OCI-LY3 (cell line): ENCODE measurements at regions not wholly inside any gene's neighbourhood (a gene's known extent, or its start where the extent isn't known, plus 50 kb on each side); places are given as distances from the start of the nearest gene placed in this dataset.

ENCODE experiments used
- H2AFZ ChIP-seq: fragments of 200-600, 300-600 bp; shearing (Covaris generic); 2 replicates; pipeline ENCODE4 v1.6.0; 2014; ENCODE audit warnings: antibody characterized with exemption, low read depth, low read length
- H3K27ac ChIP-seq: fragments of 200-600, 300-600 bp; sonication (generic); 2 replicates; pipeline ENCODE4 v1.5.1; 2014; ENCODE audit warnings: mild to moderate bottlenecking, low read length, moderate library complexity, mixed read lengths
- H3K27me3 ChIP-seq: fragments of 200-600, 300-600 bp; sonication (generic); 2 replicates; pipeline ENCODE4 v1.6.1; 2014; ENCODE audit warnings: low read depth, low read length, mixed read lengths
- H3K36me3 ChIP-seq: fragments of 200-600, 300-600 bp; sonication (generic); replicated peaks from 2 replicates; pipeline ENCODE3; 2014; ENCODE audit warnings: low read depth, low read length, mixed read lengths
- H3K4me1 ChIP-seq: fragments of 300-600, 200-600 bp; sonication (generic); 2 replicates; pipeline ENCODE4 v1.6.1; 2014; ENCODE audit warnings: low read length, mixed read lengths
- H3K4me2 ChIP-seq: fragments of 200-600, 300-600 bp; sonication (generic); 2 replicates; pipeline ENCODE4 v1.6.1; 2014; ENCODE audit warnings: low read length, mixed read lengths
- H3K4me3 ChIP-seq: fragments of 300-600, 200-600 bp; sonication (generic); 2 replicates; pipeline ENCODE4 v1.5.1; 2014; ENCODE audit warnings: antibody characterized with exemption, mild to moderate bottlenecking, low read length, moderate library complexity
- H3K79me2 ChIP-seq: fragments of 300-600, 200-600 bp; shearing (Covaris generic); 2 replicates; pipeline ENCODE4 v1.6.1; 2014; ENCODE audit warnings: mild to moderate bottlenecking, low read length, mixed read lengths
- H3K9ac ChIP-seq: fragments of 300-600, 200-600 bp; shearing (Covaris generic); 2 replicates; pipeline ENCODE4 v1.6.0; 2014; ENCODE audit warnings: mild to moderate bottlenecking, low read length, moderate library complexity
- H3K9me3 ChIP-seq: fragments of 200-600, 300-600 bp; shearing (Covaris generic); 2 replicates; pipeline ENCODE4 v1.6.1; 2014; ENCODE audit warnings: low read length, mixed read lengths; ENCODE audit not compliant: insufficient read depth
- H4K20me1 ChIP-seq: fragments of 200-600, 300-600 bp; sonication (generic); 2 replicates; pipeline ENCODE4 v1.6.1; 2016; ENCODE audit warnings: low read length, mixed read lengths; ENCODE audit not compliant: insufficient read depth
- EZH2phosphoT487 ChIP-seq: fragments of 200-600 bp; shearing (Covaris generic); IDR thresholded peaks from 2 replicates; pipeline ENCODE4 v1.6.1; 2018; ENCODE audit warnings: antibody characterized with exemption, mixed run types, low read depth
- TF ChIP-seq, protein P1 (sequence below): fragments of 200-600, 300-600 bp; sonication (generic); IDR thresholded peaks from 2 replicates; pipeline ENCODE4 v1.5.1; 2014; ENCODE audit warnings: antibody characterized with exemption, low read length, low read depth

DNA sequence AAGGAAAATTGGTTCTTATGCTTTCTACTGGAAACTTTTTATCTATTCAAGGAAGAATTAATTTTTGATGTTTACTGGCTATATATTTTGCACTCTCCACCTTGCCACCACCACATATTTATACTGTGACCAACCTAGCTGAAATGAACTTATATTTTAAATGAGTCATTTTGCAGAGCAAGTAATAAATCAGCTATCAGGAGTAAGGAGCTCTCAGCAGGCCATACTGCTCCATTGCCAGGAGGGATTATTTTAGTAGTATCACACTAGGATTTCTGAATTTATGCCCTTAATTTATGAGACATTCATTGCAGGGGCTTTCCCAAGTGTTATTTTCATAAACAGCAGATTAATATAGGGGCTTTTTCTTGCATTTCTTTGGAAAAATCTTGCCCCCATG lies 125.8 kb upstream of the CYP1B1 start:
- no peaks in the 10 kb centered on the region for H4K20me1 ChIP-seq
- TF ChIP-seq EZH2phosphoT487 = no peak
- TF ChIP-seq, protein P1, sequence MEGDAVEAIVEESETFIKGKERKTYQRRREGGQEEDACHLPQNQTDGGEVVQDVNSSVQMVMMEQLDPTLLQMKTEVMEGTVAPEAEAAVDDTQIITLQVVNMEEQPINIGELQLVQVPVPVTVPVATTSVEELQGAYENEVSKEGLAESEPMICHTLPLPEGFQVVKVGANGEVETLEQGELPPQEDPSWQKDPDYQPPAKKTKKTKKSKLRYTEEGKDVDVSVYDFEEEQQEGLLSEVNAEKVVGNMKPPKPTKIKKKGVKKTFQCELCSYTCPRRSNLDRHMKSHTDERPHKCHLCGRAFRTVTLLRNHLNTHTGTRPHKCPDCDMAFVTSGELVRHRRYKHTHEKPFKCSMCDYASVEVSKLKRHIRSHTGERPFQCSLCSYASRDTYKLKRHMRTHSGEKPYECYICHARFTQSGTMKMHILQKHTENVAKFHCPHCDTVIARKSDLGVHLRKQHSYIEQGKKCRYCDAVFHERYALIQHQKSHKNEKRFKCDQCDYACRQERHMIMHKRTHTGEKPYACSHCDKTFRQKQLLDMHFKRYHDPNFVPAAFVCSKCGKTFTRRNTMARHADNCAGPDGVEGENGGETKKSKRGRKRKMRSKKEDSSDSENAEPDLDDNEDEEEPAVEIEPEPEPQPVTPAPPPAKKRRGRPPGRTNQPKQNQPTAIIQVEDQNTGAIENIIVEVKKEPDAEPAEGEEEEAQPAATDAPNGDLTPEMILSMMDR = no peak
- H3K27ac ChIP-seq = no peak overlapping the region
- no peaks in the 10 kb centered on the region for H3K9me3 ChIP-seq
- H3K4me3 ChIP-seq = no peak overlapping the region
- no peaks in the 10 kb centered on the region for H3K79me2 ChIP-seq
- H3K27me3 ChIP-seq = 0 out of 2 replicates have a peak, but pooled peaks cover 3% of the 10 kb centered on the region
- no peaks in the 10 kb centered on the region for H3K36me3 ChIP-seq
- no peak overlapping the region for H3K4me2 ChIP-seq
- no peak overlapping the region for H2AFZ ChIP-seq
- H3K9ac ChIP-seq = no peak overlapping the region
- H3K4me1 ChIP-seq = no peaks in the 10 kb centered on the region

GRCh38 chr2:38200598-38200997 lies 124.6 kb upstream of the CYP1B1 start:
- H3K9ac ChIP-seq = no peak overlapping the region

GRCh38 chr2:38199127-38199526 lies 123.2 kb upstream of the CYP1B1 start:
- Histone ChIP-seq H3K27ac (no peak overlapping the region), H3K4me1 (no peaks in the 10 kb centered on the region), H3K9me3 (no peaks in the 10 kb centered on the region), H3K9ac (no peak overlapping the region), H3K27me3 (0 out of 2 replicates have a peak, but pooled peaks cover 3% of the 10 kb centered on the region), H3K79me2 (no peaks in the 10 kb centered on the region), H2AFZ (no peak overlapping the region), H3K4me2 (no peak overlapping the region), H3K36me3 (no peaks in the 10 kb centered on the region), H4K20me1 (no peaks in the 10 kb centered on the region), H3K4me3 (no peak overlapping the region)
- TF ChIP-seq EZH2phosphoT487 = no peak
- TF ChIP-seq, protein P1 = no peak

More at GRCh38 chr2:38200598-38200997, 124.6 kb upstream of the CYP1B1 start:
- no peaks in the 10 kb centered on the region for H3K9me3 ChIP-seq
- H2AFZ ChIP-seq = no peak overlapping the region
- no peaks in the 10 kb centered on the region for H3K4me1 ChIP-seq
- no peak for TF ChIP-seq EZH2phosphoT487
- TF ChIP-seq, protein P1 = no peak
- H3K4me2 ChIP-seq = no peak overlapping the region
- H3K4me3 ChIP-seq = no peak overlapping the region
- H3K79me2 ChIP-seq = no peaks in the 10 kb centered on the region
- H3K36me3 ChIP-seq = no peaks in the 10 kb centered on the region
- 0 out of 2 replicates have a peak, but pooled peaks cover 3% of the 10 kb centered on the region for H3K27me3 ChIP-seq
- no peaks in the 10 kb centered on the region for H4K20me1 ChIP-seq
- H3K27ac ChIP-seq = no peak overlapping the region

DNA sequence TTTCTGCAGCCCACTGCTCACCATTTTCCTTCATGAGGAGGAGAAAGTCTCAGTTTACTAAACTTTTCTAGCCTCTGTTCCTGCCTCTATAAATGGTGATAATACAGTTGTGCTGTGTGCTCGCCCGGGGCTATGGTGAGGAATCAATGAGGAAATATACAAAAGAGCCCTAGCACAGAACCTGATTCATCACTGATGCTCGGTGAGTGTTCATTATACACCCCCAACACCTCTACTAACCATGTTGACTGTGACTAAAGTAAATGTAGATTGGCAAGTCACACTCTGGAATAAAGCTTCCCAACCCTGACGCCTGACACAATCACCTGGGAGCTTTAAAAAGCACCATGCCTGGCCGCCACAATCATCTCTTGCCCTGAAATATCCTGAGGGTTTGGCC lies 118.8 kb upstream of the CYP1B1 start:
- no peaks in the 10 kb centered on the region for H3K36me3 ChIP-seq
- H3K4me3 ChIP-seq = no peak overlapping the region
- no peaks in the 10 kb centered on the region for H3K79me2 ChIP-seq
- no peak overlapping the region for H3K4me2 ChIP-seq
- no peak overlapping the region for H3K27ac ChIP-seq
- no peaks in the 10 kb centered on the region for H4K20me1 ChIP-seq
- H3K9me3 ChIP-seq = no peaks in the 10 kb centered on the region
- no peaks in the 10 kb centered on the region for H3K27me3 ChIP-seq
- H3K9ac ChIP-seq = no peak overlapping the region
- TF ChIP-seq, protein P1 = no peak
- no peak for TF ChIP-seq EZH2phosphoT487
- no peak overlapping the region for H2AFZ ChIP-seq
- no peaks in the 10 kb centered on the region for H3K4me1 ChIP-seq
